Hepatocyte (in vitro differentiated cells): ENCODE measurements at regions not wholly inside any gene's neighbourhood (a gene's known extent, or its start where the extent isn't known, plus 50 kb on each side); places are given as distances from the start of the nearest gene placed in this dataset.

Experiments
- EZH2 ChIP-seq: fragments of 200-600 bp; sonication (generic); IDR thresholded peaks from 2 replicates; pipeline ENCODE4 v1.6.1; 2016; ENCODE audit warnings: antibody characterized with exemption, mild to moderate bottlenecking, borderline replicate concordance
- EZH2phosphoT487 ChIP-seq: fragments of 200-600 bp; sonication (generic); IDR thresholded peaks from one replicate; pipeline ENCODE4 v1.6.1; 2018; ENCODE audit warnings: antibody characterized with exemption, mild to moderate bottlenecking, low read depth, moderate library complexity; ENCODE audit not compliant: unreplicated experiment, severe bottlenecking
- TF ChIP-seq, protein P1 (sequence below): fragments of 200-600 bp; sonication (generic); IDR thresholded peaks from 2 replicates; pipeline ENCODE4 v1.5.1; 2016; ENCODE audit warnings: antibody characterized with exemption, mild to moderate bottlenecking; ENCODE audit not compliant: poor library complexity

- TF ChIP-seq, protein P1, sequence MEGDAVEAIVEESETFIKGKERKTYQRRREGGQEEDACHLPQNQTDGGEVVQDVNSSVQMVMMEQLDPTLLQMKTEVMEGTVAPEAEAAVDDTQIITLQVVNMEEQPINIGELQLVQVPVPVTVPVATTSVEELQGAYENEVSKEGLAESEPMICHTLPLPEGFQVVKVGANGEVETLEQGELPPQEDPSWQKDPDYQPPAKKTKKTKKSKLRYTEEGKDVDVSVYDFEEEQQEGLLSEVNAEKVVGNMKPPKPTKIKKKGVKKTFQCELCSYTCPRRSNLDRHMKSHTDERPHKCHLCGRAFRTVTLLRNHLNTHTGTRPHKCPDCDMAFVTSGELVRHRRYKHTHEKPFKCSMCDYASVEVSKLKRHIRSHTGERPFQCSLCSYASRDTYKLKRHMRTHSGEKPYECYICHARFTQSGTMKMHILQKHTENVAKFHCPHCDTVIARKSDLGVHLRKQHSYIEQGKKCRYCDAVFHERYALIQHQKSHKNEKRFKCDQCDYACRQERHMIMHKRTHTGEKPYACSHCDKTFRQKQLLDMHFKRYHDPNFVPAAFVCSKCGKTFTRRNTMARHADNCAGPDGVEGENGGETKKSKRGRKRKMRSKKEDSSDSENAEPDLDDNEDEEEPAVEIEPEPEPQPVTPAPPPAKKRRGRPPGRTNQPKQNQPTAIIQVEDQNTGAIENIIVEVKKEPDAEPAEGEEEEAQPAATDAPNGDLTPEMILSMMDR: no peak
- TF ChIP-seq EZH2phosphoT487 (no peak), EZH2 (no peak)
Measured at GRCh38 chr4:125590158-125590557, 275.4 kb downstream of the FAT4 start.
